ENCODE measurements at regions not wholly inside any gene's neighbourhood (a gene's known extent, or its start where the extent isn't known, plus 50 kb on each side); places are given as distances from the start of the nearest gene placed in this dataset.

DNA sequence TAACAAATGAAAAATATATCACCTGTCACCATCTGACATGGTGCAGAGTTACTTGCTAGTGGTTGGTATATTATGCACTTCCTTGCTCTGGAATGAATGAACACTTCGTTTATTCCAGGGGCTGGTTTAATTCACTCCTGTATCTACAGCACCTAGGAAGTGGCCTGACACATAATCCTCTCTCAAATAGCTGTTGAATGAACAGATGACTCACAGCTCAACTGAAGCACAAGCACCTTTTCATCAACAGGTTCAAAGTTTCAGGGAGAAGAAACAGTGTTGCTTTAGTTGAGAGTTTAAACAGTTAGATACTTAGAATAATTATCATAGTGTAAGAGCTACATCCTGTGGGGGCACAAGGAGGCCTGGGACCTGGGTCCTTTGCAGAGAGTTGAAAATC is 135.0 kb upstream of the DAP start:
- TF ChIP-seq CTCF (IDR thresholded peaks at IDR 0.05) (no peak), POLR2AphosphoS5 (IDR thresholded peaks at IDR 0.05) (no peak)

Data from prostate gland (tissue), 2 donors.